ENCODE measurements at regions not wholly inside any gene's neighbourhood (a gene's known extent, or its start where the extent isn't known, plus 50 kb on each side); places are given as distances from the start of the nearest gene placed in this dataset.

GRCh38 chr11:69413993-69414392 is 67.5 kb upstream of the LINC01488 start:
- no peak for DNase-seq (ENCODE audit: low spot score)

- no peak for DNase-seq (ENCODE audit: low spot score)
These were observed 66.7 kb upstream of the LINC01488 start for GRCh38 chr11:69414773-69415187.

GRCh38 chr11:69415411-69416142 is 65.9 kb upstream of the LINC01488 start:
- no peak for DNase-seq (ENCODE audit: low spot score)

GRCh38 chr11:69416143-69416515 is 65.3 kb upstream of the LINC01488 start:
- no peak for DNase-seq (ENCODE audit: low spot score)

- DNase-seq (ENCODE audit: low spot score) = no peak
These were observed 64.4 kb upstream of the LINC01488 start for GRCh38 chr11:69416762-69417698.

- no peak for DNase-seq (ENCODE audit: low spot score)
These were observed 63.8 kb upstream of the LINC01488 start for GRCh38 chr11:69417699-69418085.

- DNase-seq (ENCODE audit: low spot score) = no peak
These were observed 62.7 kb upstream of the LINC01488 start for GRCh38 chr11:69418576-69419296.

- no peak for DNase-seq (ENCODE audit: low spot score)
These were observed 61.6 kb upstream of the LINC01488 start for GRCh38 chr11:69419662-69420395.

- no peak for DNase-seq (ENCODE audit: low spot score)
These were observed 58.8 kb upstream of the LINC01488 start for GRCh38 chr11:69422645-69423044.

GRCh38 chr11:69423181-69423580 is 58.3 kb upstream of the LINC01488 start:
- no peak for DNase-seq (ENCODE audit: low spot score)

GRCh38 chr11:69423611-69424385 is 57.7 kb upstream of the LINC01488 start:
- DNase-seq (ENCODE audit: low spot score) = no peak

GRCh38 chr11:69424748-69425147 is 56.7 kb upstream of the LINC01488 start:
- DNase-seq (ENCODE audit: low spot score) = no peak

GRCh38 chr11:69425444-69425843 is 56.0 kb upstream of the LINC01488 start:
- DNase-seq (ENCODE audit: low spot score) = no peak

- no peak for DNase-seq (ENCODE audit: low spot score)
These were observed 55.4 kb upstream of the LINC01488 start for GRCh38 chr11:69425895-69426544.

GRCh38 chr11:69427337-69427736 is 54.1 kb upstream of the LINC01488 start:
- no peak for DNase-seq (ENCODE audit: low spot score)

- DNase-seq (ENCODE audit: low spot score) = no peak
These were observed 53.3 kb upstream of the LINC01488 start for GRCh38 chr11:69427906-69428880.

- no peak for DNase-seq (ENCODE audit: low spot score)
These were observed 51.6 kb upstream of the LINC01488 start for GRCh38 chr11:69429716-69430491.

- DNase-seq (ENCODE audit: low spot score) = no peak
These were observed 50.9 kb upstream of the LINC01488 start for GRCh38 chr11:69430566-69430965.

- DNase-seq (ENCODE audit: low spot score) = no peak
These were observed 50.3 kb upstream of the LINC01488 start for GRCh38 chr11:69431136-69431535.

All from COLO829 (cell line).